ENCODE measurements at regions not wholly inside any gene's neighbourhood (a gene's known extent, or its start where the extent isn't known, plus 50 kb on each side); places are given as distances from the start of the nearest gene placed in this dataset.
"Not testable (repeated sequence)": the region's sequence is repeated elsewhere in the genome, so short reads cannot be mapped to it uniquely, and the experiment has no call there.

- DNase-seq = no peak
These were observed 1296.6 kb upstream of the DDX18 start for GRCh38 chr2:116517936-116518335.

- DNase-seq = no peak
These were observed 1276.7 kb upstream of the DDX18 start for GRCh38 chr2:116537811-116538210.

DNA sequence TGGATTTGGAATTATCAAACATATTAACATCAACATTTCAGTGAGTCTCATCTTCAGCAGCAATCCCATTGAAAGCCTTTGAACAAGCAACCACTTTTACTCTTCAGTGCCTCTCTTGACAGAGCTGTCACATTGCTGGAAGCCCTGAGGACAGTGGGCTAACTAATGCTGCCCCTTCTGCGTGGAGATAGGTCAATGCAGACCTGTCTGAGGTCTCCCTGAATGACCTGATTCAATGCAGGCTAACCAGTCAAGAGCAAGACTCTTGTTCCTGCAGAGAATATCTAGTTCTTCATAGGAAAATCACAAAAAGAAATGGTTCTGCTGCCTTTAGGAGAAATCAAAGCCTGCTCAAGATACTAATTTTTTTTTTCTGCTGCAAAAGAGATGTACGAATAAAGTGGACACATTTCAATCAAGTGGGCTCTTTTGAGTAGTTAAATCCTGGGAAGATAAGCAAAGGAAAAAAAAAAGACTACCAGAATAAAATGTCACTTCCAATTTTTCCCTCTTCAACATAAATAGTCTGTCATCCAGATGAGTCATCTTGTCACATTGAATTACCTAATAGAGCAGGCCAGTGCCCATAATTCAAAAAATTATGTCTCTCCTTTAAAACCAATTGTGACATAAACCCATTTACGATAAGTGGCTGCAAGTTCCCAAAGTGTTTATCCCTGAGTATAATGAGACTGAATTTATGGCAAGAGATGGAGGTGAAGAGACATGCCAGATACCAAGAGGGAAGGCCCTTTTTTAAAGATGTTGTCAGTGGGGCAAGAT, 1269.0 kb upstream of the DDX18 start:
- no peak for DNase-seq

GRCh38 chr2:116552738-116553419, 1261.6 kb upstream of the DDX18 start:
- DNase-seq = not testable (repeated sequence)

DNA sequence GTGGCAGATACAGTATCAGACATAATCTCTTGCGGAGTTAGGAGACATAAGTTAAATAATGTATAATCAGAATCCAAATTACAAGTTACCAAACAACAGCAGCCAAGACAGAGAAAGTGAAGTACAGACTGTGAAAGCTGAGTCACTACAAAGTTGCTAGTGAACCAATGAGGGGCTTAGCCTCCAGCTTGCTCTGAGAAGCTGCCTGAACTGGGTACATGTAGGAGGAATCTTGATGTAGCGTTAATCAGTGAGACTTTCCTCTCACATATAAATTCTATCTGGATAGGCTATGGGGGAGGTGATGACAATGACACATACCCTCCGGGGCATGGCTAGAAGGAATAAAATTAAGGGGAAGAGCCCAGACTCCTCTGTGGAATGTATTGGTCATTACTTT, 1234.3 kb upstream of the DDX18 start:
- DNase-seq = no peak

DNA sequence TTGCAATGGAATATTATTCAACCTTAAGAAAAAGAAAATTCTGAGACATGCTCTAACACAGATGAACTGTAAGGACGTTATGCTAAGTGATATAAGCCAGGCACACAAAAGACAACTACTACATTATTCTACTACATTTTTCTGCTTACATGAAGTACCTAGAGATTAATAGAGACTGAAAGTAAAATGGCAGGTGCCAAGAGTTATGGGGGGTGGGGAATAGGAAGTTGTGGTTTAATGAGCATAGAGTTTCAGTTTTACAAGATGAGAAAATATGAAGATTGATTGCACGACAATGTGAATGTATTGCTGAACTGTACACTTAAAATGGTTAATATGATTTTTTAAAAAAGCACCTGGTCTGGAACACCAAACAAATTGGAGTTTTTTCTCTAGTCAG, 1231.6 kb upstream of the DDX18 start:
- DNase-seq = no peak

DNA sequence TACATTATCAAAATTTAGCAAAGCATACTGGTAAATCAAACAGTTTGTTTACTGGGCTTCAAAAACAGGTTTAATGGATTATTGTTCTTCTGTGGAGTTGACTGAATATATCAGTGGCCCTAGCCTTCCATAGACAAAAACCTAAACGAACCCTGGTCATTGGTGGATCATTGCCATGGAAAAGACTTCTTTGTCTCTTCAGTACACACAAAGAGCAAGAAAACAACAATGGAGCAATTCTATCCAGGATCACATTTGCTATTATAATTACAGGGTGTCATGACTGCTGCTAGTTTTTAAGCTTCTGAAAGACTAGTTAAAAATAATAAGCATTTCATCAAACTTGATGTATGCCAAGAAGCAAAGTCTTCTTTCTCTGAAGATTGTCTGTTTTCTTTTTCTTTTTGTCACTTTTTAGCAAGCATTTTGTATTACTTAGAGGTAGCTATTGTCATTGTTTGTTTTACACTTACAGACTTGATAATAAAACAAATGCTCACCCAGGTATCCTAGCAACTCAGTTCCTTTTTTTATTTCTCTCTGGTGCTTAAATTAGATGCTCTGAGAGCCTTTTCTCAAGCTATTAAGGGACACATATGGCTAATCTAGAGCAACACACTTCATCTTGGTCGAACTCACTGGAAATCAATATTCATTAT, 1228.7 kb upstream of the DDX18 start:
- peak; percentile 46 for DNase-seq

GRCh38 chr2:116586328-116586689, 1228.2 kb upstream of the DDX18 start:
- DNase-seq = no peak
